Esophagus mucosa (tissue), 1 donor: ENCODE measurements at regions not wholly inside any gene's neighbourhood (a gene's known extent, or its start where the extent isn't known, plus 50 kb on each side); places are given as distances from the start of the nearest gene placed in this dataset.

Experiments
- ATAC-seq: fragments of 200-7000 bp; cut with Tn5 transposase; one replicate; pipeline ENCODE4 v1.9.1; 2020
- donor health status: DM: yes; HTN: yes; CAD: no.

- ATAC-seq = no peak
These were observed 286.0 kb downstream of the HLX start for GRCh38 chr1:221164951-221165838.

- ATAC-seq = no peak
These were observed 286.7 kb downstream of the HLX start for GRCh38 chr1:221165839-221166500.

DNA sequence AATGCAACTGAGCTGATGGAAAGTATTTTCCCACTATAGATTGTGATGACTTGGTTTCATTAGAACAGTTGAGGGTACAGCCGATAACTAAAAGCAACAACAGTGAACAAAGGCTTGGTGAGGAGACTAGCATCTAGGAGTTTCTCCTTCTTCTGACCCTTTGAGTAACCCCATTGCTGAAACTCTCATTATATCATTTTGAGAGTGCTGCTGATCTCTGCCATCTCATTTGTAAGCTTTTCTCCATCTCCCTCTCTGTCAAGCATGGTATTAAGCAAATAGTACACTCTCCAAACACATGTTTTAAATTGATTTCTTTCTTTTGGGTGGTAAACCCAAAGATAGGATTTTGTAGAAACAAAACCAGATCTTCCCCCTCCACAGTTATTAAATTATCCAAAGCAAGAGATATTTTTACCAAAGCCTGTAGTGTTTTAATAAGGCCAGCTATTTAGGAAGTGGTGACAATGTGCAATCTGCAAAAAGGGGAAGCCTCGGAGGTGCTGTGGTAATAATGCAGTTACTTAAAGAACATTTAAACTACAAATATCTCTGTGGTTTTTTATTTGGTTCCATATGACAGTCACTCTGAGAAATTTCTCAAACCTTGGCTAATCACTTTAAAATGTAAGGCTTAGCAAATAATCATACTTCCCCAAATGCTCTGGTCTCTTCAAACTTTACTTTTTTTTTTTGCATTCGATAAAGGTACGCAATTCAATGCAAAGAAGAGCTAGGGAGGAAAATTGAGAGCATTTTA is 287.5 kb downstream of the HLX start:
- ATAC-seq = peak; percentile 38

DNA sequence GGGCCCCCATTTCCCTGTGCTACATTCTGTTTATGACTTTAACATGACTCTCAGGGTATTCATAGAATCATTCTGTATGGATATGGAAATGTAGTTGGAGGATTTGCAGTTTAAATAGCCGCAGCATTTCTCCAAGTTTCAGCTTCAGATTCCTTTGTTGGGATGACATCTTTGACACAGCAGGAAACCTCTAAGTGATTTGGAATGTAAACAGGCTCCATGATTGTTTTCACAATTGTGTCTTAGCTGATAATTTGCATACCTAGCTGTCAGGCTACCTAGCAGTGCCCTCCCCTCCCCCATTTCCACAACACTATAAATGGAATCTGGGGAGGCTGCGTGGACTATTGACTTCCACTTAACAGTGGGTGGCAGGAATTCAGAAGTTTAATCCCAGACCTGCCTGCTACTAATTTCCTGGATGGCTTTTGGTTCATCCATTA is 290.2 kb downstream of the HLX start:
- no peak for ATAC-seq

- no peak for ATAC-seq
These were observed 290.9 kb downstream of the HLX start for GRCh38 chr1:221170171-221170570.

DNA sequence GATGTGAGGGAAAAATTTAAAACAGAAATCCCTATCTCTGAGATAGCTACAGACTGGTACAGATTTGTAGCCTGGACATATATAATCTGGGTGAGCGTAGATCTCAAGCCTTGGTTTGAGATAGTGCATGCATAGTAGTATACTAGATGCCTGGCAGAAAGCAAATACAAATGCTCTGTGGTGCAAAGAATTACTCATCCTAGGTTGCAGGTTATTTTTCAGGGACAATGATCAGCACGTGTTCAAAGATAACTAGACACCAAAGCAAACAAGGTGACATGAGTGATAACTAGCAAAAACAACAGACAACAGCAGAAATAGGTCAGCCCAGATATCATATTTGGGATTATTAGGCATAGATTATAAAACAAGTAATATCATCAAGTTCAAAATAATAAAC is 292.5 kb downstream of the HLX start:
- no peak for ATAC-seq

GRCh38 chr1:221172841-221173240 is 293.6 kb downstream of the HLX start:
- no peak for ATAC-seq

GRCh38 chr1:221174330-221174993 is 295.2 kb downstream of the HLX start:
- no peak for ATAC-seq

DNA sequence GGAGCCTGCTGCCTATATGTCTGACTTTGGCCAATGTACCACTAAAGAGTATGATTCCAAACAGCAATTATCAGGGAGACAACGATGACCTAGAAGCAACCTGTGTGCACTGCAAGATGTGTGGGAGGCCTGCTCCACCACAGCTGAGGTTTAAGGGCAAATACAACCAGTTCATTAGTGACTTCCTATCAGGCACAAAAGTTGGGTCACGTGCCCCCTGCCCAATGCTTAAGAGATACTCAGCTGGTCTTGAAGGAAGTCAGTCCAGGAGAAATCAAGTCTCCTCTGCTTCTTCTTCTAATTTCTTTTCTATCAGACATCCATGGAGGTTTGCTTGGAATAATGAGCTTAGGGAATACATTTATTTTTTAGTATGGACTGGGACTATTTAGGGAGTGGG is 296.0 kb downstream of the HLX start:
- ATAC-seq = no peak

GRCh38 chr1:221180704-221181368 is 301.6 kb downstream of the HLX start:
- no peak for ATAC-seq

- ATAC-seq = no peak
These were observed 303.7 kb downstream of the HLX start for GRCh38 chr1:221182791-221183533.

GRCh38 chr1:221184131-221184794 is 305.0 kb downstream of the HLX start:
- no peak for ATAC-seq

- no peak for ATAC-seq
These were observed 307.9 kb downstream of the HLX start for GRCh38 chr1:221187174-221187573.

GRCh38 chr1:221188458-221188857 is 309.2 kb downstream of the HLX start:
- no peak for ATAC-seq

GRCh38 chr1:221190249-221190648 is 311.0 kb downstream of the HLX start:
- ATAC-seq = no peak

GRCh38 chr1:221192055-221192454 is 312.8 kb downstream of the HLX start:
- ATAC-seq = no peak

DNA sequence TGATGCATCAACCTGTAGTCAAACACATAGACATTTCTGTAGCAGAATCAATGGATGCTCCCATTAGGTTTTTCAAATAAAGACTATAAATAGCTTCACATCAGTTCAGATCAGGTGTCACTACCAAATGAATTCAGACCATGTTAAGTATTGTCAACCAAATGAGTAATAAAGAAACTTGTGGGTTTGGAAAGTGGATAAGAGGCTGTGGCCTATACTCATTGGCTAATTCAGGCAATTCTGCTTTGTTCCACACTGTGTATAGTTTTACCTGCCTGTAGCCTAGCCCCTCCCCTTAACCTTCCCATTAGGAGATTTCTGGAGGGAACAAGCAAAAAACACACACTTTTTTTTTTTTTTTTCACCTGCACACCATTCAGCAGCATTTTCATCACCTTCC is 321.2 kb downstream of the HLX start:
- ATAC-seq = no peak

- no peak for ATAC-seq
These were observed 322.5 kb downstream of the HLX start for GRCh38 chr1:221201773-221202172.

DNA sequence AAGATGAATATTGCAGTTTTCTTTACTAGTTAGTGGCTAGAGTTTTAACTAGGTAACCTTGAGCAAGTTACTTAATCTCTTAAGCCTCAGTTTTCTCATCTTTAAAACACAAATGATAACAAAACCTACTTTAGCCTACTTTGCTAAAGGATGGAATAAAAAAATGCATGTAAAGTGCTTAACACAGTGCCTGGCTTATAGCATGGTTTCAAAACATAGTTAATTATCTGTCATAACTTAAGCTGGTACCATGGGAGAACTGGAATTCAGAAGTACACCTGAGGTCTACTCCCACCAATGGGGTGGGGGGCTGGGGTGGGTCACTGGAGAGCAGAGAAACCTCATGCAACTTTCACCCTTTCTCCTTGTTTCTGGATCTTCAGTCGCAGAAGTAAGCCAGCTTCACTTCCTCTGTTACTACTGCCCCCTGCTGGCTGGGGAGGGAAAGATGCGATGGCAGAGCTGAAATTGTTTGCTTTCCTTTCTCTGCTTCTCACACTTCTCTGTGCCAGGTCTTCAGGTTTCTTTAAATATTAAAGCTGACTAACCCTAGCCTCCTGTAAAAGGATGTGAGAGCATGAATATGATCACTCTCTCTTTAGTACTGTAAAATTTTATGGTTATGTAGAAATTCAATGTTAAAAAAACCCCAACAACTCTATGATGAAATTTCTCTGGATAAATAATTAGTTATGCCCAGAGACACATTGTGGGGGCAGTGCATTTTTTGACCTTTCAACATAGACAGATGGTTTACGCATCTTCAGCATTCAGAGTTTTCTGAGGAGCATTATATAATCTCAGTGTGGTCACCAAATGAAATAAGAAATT is 324.2 kb downstream of the HLX start:
- ATAC-seq = no peak
